ENCODE measurements at regions not wholly inside any gene's neighbourhood (a gene's known extent, or its start where the extent isn't known, plus 50 kb on each side); places are given as distances from the start of the nearest gene placed in this dataset.

- H3K4me3 ChIP-seq (ENCODE audit: low read depth, low read length), result no peak overlapping the region
Observed at GRCh38 chr15:62625429-62626033, 417.0 kb upstream of the TPM1 start.

- no peak overlapping the region for H3K4me3 ChIP-seq (ENCODE audit: low read depth, low read length)
Observed at GRCh38 chr15:62626903-62627302, 415.6 kb upstream of the TPM1 start.

GRCh38 chr15:62631076-62631724, 411.3 kb upstream of the TPM1 start:
- H3K4me3 ChIP-seq (ENCODE audit: low read depth, low read length), result no peak overlapping the region

- H3K4me3 ChIP-seq (ENCODE audit: low read depth, low read length), result no peak overlapping the region
Observed at GRCh38 chr15:62636823-62637573, 405.5 kb upstream of the TPM1 start.

GRCh38 chr15:62637574-62637897, 405.0 kb upstream of the TPM1 start:
- H3K4me3 ChIP-seq (ENCODE audit: low read depth, low read length), result no peak overlapping the region

- no peak overlapping the region for H3K4me3 ChIP-seq (ENCODE audit: low read depth, low read length)
Observed at GRCh38 chr15:62637950-62638619, 404.5 kb upstream of the TPM1 start.

- no peak overlapping the region for H3K4me3 ChIP-seq (ENCODE audit: low read depth, low read length)
Observed at GRCh38 chr15:62639432-62639831, 403.1 kb upstream of the TPM1 start.

- H3K4me3 ChIP-seq (ENCODE audit: low read depth, low read length), result no peak overlapping the region
Observed at GRCh38 chr15:62639906-62640605, 402.5 kb upstream of the TPM1 start.

GRCh38 chr15:62641825-62642224, 400.7 kb upstream of the TPM1 start:
- no peak overlapping the region for H3K4me3 ChIP-seq (ENCODE audit: low read depth, low read length)

GRCh38 chr15:62643572-62643971, 399.0 kb upstream of the TPM1 start:
- H3K4me3 ChIP-seq (ENCODE audit: low read depth, low read length), result no peak overlapping the region

- no peak overlapping the region for H3K4me3 ChIP-seq (ENCODE audit: low read depth, low read length)
Observed at GRCh38 chr15:62644216-62644888, 398.2 kb upstream of the TPM1 start.

GRCh38 chr15:62644889-62645742, 397.4 kb upstream of the TPM1 start:
- no peak overlapping the region for H3K4me3 ChIP-seq (ENCODE audit: low read depth, low read length)

- H3K4me3 ChIP-seq (ENCODE audit: low read depth, low read length), result no peak overlapping the region
Observed at GRCh38 chr15:62647202-62647842, 395.2 kb upstream of the TPM1 start.

- H3K4me3 ChIP-seq (ENCODE audit: low read depth, low read length), result no peak overlapping the region
Observed at GRCh38 chr15:62647843-62648505, 394.6 kb upstream of the TPM1 start.

GRCh38 chr15:62648954-62649353, 393.6 kb upstream of the TPM1 start:
- H3K4me3 ChIP-seq (ENCODE audit: low read depth, low read length), result no peak overlapping the region

- H3K4me3 ChIP-seq (ENCODE audit: low read depth, low read length), result no peak overlapping the region
Observed at GRCh38 chr15:62649793-62650420, 392.6 kb upstream of the TPM1 start.

- H3K4me3 ChIP-seq (ENCODE audit: low read depth, low read length), result no peak overlapping the region
Observed at GRCh38 chr15:62653122-62653521, 389.4 kb upstream of the TPM1 start.

GRCh38 chr15:62656071-62656470, 386.5 kb upstream of the TPM1 start:
- H3K4me3 ChIP-seq (ENCODE audit: low read depth, low read length), result no peak overlapping the region
